Stimulated activated CD4-positive, alpha-beta T cell treated with anti-CD3 and anti-CD28 coated beads, TNF-alpha, amount 100 ng/mL, for 1 hour (primary cell): ENCODE measurements at regions not wholly inside any gene's neighbourhood (a gene's known extent, or its start where the extent isn't known, plus 50 kb on each side); places are given as distances from the start of the nearest gene placed in this dataset.

Experiments used
- DNase-seq, 3 donors: peaks; one replicate each; pipeline ENCODE4 v3.0.0-alpha.2; 2020; ENCODE audit warnings: low read depth in 3 of 3, low spot score in 1 of 3

GRCh38 chr12:92650228-92650822 lies 52.5 kb upstream of the PLEKHG7 start:
- no peak for DNase-seq

DNA sequence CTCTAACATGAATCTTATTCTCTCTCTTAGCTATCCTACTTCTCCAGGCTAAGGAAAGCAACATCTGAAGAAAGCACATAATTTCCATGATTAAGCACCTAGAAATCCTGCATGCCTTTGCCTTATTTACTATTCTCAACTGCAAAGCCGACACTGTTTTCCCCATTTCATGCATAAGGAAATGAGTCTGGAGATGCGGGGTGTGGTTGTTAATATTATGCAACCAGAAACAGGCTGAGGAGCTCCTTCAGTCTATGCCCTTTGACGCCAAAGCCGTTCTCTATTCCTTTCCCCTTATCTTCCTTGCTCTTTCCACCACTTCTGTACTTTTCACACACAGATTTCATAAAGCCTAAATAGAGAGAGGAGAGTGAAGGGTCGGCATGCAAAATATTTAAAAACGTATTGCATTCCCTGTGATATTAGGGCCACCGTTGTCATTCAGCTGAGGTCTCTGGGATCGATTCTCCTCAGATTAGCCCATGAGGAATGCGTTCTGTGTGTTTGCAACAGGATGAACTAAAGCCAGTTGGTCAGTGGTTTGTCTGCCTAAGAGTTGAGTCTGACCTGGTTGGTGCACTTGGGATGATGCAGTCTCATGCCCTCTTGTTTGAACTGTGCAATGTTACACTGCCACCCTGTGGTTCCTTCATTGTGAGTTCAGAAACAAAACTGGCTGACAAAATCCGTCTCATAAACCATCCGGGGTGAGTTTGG lies 53.1 kb upstream of the PLEKHG7 start:
- DNase-seq: peak; percentile 2 to 42 (median 12)

- no peak for DNase-seq
Measured at GRCh38 chr12:92648242-92649031, 54.4 kb upstream of the PLEKHG7 start.

DNA sequence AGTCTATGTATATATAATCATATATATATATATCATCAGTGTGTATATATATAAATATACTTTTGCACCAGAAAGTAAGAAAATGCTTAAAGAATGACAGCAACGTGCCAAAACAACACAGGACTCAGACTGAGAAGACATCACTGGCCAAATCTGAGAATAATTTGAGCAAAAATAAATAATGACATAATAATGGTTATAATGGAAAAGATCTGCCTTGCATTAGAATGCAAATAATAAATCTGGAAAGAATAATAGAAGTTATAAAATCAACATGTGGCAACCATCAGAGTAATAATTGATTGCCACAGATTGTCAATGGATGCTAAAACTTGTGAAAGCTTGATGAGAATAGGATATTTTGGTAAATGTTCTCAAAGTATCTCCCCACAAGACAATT lies 61.5 kb upstream of the PLEKHG7 start:
- no peak for DNase-seq

DNA sequence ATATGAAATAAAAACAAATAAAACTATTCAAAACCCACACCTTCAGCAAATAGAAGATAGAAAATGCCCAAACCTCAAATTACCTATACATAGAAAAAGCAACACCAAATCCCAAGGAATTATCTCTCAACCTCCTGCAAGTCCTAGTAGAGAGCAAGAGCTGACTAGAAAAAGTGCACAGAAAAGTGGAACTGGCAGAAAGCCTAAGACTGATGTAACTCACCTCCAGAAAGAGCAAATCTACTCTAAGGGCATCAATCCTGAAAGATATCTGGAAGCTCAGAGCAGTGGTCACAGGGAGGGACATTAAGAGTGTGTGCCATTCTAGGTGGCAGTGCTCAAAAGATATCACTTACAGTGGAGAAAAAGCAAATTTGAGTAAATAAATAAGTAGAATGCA lies 62.1 kb upstream of the PLEKHG7 start:
- DNase-seq: no peak

DNA sequence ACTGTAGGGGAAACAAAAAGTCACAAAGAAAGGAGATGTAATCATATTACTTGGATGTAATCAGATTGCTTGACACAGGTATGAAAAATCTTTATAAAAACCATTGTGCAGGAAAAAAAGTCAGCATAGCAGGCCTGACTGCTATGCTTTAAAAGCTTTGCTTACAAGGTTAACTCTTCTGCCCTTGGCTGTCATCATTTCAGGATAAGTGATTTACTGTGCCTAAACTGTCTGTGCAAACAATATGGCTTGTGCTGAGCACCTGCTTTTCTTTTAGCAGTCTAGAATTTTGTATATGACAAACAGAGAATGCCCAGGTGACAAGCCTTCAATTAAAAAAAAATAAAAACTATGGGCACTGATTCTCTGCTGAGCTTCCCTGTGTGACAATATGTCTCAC lies 63.8 kb upstream of the PLEKHG7 start:
- DNase-seq: no peak

- DNase-seq: no peak
Measured at GRCh38 chr12:92634730-92635129, 68.1 kb upstream of the PLEKHG7 start.

DNA sequence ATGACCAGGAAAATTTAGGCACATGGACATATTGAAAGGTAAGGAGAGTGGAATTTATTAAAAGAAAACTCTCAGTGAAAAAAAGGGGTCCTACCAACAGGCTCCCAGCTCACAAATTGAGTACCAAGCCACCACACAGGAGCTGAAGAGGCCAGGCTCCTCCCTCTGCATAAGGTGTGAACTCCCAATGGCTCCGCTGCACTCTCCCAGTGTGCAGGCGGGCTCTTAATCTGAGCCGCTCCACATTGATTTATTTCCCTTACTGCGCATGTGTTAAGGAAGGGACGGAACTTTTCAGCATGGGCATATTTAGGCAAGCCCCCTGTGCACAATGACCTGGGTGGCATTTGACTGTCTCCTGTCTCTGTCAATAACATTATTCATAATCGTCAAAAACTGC lies 68.6 kb upstream of the PLEKHG7 start:
- DNase-seq: no peak

DNA sequence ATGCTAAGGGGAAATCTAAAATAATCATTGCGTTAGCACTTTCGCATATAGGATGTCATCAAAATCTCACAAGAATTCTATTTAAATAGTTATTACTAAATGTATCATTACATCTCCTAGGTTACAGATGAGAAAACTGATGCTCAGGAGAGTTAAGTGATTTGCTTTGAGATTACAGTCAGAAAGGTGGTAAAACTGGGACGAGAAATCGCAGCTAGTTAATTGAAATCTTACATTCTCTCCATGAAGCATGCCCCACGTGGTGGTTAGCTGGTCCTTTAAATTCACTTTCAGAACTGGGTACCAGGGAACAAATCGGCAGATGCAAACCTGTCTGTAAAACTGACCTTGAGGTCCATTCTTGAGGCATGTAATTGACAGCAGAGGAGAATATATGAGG lies 71.8 kb upstream of the PLEKHG7 start:
- no peak for DNase-seq

DNA sequence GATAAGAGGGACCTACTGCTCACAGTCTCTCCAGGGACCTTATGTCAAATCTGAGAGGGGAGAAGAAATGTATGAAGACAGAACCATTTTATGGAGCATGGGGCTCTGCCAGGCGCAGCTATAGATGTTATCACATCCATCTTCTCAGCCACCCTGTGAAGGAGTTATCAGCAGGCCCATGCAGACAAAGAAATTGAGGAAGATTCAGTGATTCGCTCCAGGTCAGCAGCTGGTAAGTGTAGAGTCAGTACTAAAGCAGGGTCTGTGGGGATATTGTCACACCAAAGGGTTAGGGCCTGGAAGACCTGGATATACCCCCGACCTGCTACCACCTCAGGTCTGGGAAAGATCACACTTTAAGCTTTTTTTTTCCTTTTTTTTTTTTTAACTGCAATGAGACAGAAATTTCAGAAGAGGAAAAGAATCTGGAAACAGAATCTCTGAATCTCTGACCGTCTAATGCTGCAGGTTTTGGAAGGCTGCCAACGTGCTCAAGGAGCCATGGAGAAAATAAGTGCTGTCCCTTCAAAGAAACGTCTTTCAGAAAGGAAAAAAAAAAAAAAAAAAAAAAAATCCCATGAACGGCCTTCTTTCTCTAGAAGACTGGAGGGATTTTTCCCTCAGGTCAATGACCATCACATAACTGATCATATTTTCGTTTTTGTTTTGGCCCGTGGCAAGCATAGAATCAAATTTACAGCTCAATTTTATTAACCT lies 73.3 kb upstream of the PLEKHG7 start:
- no peak for DNase-seq

DNA sequence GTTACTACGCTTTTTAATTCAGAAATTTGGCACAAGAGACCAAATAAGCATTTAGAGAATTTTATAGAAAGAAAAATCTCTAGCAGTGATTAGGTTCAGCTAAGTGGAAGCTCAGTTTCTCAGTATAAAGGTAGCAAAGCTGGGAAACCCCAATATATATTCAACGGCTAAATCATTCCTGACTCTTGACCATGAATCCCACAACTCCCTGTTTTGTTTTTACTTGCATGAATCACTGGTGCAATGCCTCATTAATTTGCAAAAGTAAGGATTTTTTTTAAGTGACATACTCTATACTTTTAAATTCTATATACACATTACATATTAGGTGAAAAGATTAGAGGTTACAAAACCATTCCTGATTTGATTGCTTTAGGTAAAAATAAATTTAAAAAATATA lies 74.3 kb upstream of the PLEKHG7 start:
- no peak for DNase-seq

DNA sequence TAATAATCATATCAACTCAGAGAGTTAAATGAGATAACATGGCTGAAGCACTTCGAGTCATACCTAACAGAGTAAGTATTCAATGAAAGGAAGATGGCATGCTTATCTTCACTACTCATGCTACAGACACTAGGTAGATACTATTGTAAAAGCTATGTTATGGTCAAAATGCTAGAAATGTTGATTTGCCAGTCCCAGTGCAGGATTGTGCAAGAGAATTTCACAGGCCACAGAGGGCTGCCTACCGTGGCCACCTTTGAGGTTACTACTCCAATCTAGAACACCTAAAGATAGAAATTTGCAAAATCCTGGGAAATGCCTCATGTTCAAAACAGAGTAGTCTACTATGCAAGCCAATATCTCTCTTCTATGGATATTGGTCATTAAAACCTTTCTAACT lies 75.3 kb upstream of the PLEKHG7 start:
- DNase-seq: no peak

GRCh38 chr12:92625639-92626310 lies 77.0 kb upstream of the PLEKHG7 start:
- no peak for DNase-seq

DNA sequence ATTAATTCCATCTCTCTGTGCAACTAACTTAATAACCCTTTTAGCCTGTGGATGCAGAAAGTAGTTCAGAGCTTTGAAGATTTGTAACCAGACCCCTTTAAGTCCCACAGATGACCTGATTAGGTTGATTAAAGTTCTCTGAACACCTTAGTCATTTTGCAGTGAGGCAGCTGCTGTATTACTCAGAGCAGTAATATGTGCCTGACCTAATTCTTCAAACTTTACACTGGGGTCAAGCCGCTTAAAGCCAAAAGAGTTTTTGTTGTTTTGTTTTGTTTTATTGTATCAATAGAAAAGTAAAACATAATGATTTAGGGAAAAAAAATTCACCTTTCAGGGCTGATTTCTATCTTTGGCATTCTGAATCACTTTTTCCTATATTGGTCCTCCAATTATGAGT lies 78.6 kb upstream of the PLEKHG7 start:
- no peak for DNase-seq

GRCh38 chr12:92623386-92623785 lies 79.4 kb upstream of the PLEKHG7 start:
- DNase-seq: no peak

DNA sequence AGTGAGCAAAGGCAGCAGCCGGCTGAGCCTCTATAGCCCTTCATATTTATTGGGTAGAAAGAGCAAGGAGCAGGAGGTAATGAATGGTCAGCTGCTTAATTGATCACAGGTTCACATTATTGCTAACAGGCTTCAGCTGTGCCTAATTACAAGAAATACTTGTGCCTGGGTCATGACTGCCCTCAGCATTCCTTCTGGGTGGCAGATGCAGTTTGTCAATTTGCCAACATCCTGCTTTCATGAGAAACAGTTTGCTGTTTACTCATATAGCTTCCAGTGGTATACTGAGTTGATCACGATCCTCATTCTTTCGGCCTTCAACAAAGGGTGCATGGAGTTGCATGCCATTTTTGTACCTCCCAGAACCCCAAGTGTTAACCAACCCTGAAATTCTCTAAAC lies 81.0 kb upstream of the PLEKHG7 start:
- no peak for DNase-seq

- DNase-seq: no peak
Measured at GRCh38 chr12:92621312-92621711, 81.5 kb upstream of the PLEKHG7 start.

- no peak for DNase-seq
Measured at GRCh38 chr12:92619730-92620684, 82.8 kb upstream of the PLEKHG7 start.

DNA sequence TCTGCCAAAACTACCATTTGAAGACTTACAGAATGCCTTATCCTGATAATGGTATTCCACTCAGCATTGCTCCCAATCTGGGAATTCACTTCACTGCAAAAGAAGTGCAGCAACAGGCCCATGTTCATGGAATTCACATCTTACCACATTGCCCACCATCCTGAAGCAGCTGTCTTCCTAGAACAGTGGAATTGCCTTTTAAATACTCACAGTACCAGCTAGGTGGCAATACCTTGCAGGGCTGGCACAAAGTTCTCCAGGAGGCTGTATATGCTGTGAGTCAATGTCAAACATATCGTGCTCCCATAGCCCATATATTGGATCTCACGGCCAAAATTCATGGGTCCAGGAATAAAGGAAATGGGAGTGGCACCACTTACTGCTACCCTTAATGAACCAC lies 83.8 kb upstream of the PLEKHG7 start:
- no peak for DNase-seq

- no peak for DNase-seq
Measured at GRCh38 chr12:92615703-92616102, 87.1 kb upstream of the PLEKHG7 start.
